SK-N-SH treated with all-trans-retinoic acid at 6 μM for 48 hours (cell line): ENCODE measurements at regions not wholly inside any gene's neighbourhood (a gene's known extent, or its start where the extent isn't known, plus 50 kb on each side); places are given as distances from the start of the nearest gene placed in this dataset.

ENCODE experiments used
- ATAC-seq: fragments of 200-7000 bp; cut with Tn5 transposase; 3 replicates; pipeline ENCODE4 v1.9.1; 2020; ENCODE audit warnings: mild to moderate bottlenecking, moderate library complexity
- ARNTL ChIP-seq: fragments of 450-650 bp; formaldehyde crosslinking; IDR thresholded peaks from 2 replicates; pipeline ENCODE4 v1.5.0; 2020; ENCODE audit warnings: low read depth, mild to moderate bottlenecking, moderate library complexity, borderline replicate concordance
- BACH2 ChIP-seq: fragments of 250-450 bp; sonication (Bioruptor Pico); IDR thresholded peaks from 2 replicates; pipeline ENCODE4 v1.9.0; 2021; ENCODE audit warnings: mild to moderate bottlenecking, borderline replicate concordance
- CSDC2 ChIP-seq: fragments of 250-450 bp; sonication (Bioruptor Pico); IDR thresholded peaks from 2 replicates; pipeline ENCODE4 v1.5.0; 2020; ENCODE audit warnings: mild to moderate bottlenecking, moderate library complexity
- ESRRG ChIP-seq: fragments of 250-450 bp; sonication (Bioruptor Pico); IDR thresholded peaks from 2 replicates; pipeline ENCODE4 v1.6.1; 2021; ENCODE audit warnings: mild to moderate bottlenecking
- GLIS3 ChIP-seq: fragments of 250-450 bp; sonication (Bioruptor Pico); IDR thresholded peaks from 2 replicates; pipeline ENCODE4 v1.5.0; 2020; ENCODE audit warnings: mild to moderate bottlenecking, moderate library complexity
- ISL1 ChIP-seq: fragments of 250-450 bp; sonication (Bioruptor Pico); IDR thresholded peaks from 2 replicates; pipeline ENCODE4 v2.1.2; 2022; ENCODE audit warnings: mild to moderate bottlenecking, moderate library complexity
- OSR1 ChIP-seq: fragments of 250-450 bp; sonication (Bioruptor Pico); IDR thresholded peaks from 2 replicates; pipeline ENCODE4 v1.8.0; 2022; ENCODE audit warnings: moderate library complexity, mild to moderate bottlenecking, inconsistent platforms
- PPARA ChIP-seq: fragments of 250-450 bp; sonication (Bioruptor Pico); IDR thresholded peaks from 2 replicates; pipeline ENCODE4 v1.5.0; 2020; ENCODE audit warnings: mild to moderate bottlenecking, borderline replicate concordance
- RARB ChIP-seq: fragments of 250-450 bp; sonication (Bioruptor Pico); IDR thresholded peaks from 2 replicates; pipeline ENCODE4 v1.8.0; 2021; ENCODE audit warnings: mild to moderate bottlenecking, moderate library complexity
- SNAI2 ChIP-seq: fragments of 250-450 bp; sonication (Bioruptor Pico); IDR thresholded peaks from 2 replicates; pipeline ENCODE4 v1.5.0; 2020; ENCODE audit warnings: mild to moderate bottlenecking, moderate library complexity
- TCF4 ChIP-seq: fragments of 250-450 bp; sonication (Bioruptor Pico); IDR thresholded peaks from 2 replicates; pipeline ENCODE4 v1.8.0; 2021; ENCODE audit warnings: mild to moderate bottlenecking, moderate library complexity, borderline replicate concordance
- TOX ChIP-seq: fragments of 250-450 bp; sonication (Bioruptor Pico); IDR thresholded peaks from 2 replicates; pipeline ENCODE4 v1.8.0; 2021; ENCODE audit warnings: mild to moderate bottlenecking, moderate library complexity, borderline replicate concordance
- ZC3H10 ChIP-seq: fragments of 250-450 bp; sonication (Bioruptor Pico); IDR thresholded peaks from 2 replicates; pipeline ENCODE4 v1.5.1; 2021; ENCODE audit warnings: mild to moderate bottlenecking, moderate library complexity
- ZFP3 ChIP-seq: fragments of 250-450 bp; sonication (Bioruptor Pico); IDR thresholded peaks from 2 replicates; pipeline ENCODE4 v1.5.0; 2020; ENCODE audit warnings: mild to moderate bottlenecking, moderate library complexity
- ZFP30 ChIP-seq: fragments of 450-650 bp; formaldehyde crosslinking; IDR thresholded peaks from 2 replicates; pipeline ENCODE4 v1.5.0; 2022; ENCODE audit warnings: mild to moderate bottlenecking, moderate library complexity
- ZNF565 ChIP-seq: fragments of 450-650 bp; formaldehyde crosslinking; conservative IDR thresholded peaks from 2 replicates; pipeline ENCODE4 v1.5.0; 2020; ENCODE audit warnings: low read depth, mild to moderate bottlenecking, moderate library complexity
- ZNF70 ChIP-seq: fragments of 450-650 bp; formaldehyde crosslinking; IDR thresholded peaks from 2 replicates; pipeline ENCODE4 v1.5.0; 2020; ENCODE audit warnings: mild to moderate bottlenecking, moderate library complexity
- ZNF8 ChIP-seq: fragments of 450-650 bp; formaldehyde crosslinking; IDR thresholded peaks from 2 replicates; pipeline ENCODE4 v1.5.0; 2020; ENCODE audit warnings: mild to moderate bottlenecking, moderate library complexity
- TF ChIP-seq, protein P1 (sequence below): fragments of 250-450 bp; sonication (Bioruptor Pico); IDR thresholded peaks from 2 replicates; pipeline ENCODE4 v1.5.0; 2020; ENCODE audit warnings: mild to moderate bottlenecking, moderate library complexity
- TF ChIP-seq, protein P2 (sequence below): fragments of 250-450 bp; sonication (Bioruptor Pico); IDR thresholded peaks from 2 replicates; pipeline ENCODE4 v1.5.1; 2021; ENCODE audit warnings: mild to moderate bottlenecking, moderate library complexity
- TF ChIP-seq, protein P3 (sequence below): fragments of 250-450 bp; sonication (Bioruptor Pico); IDR thresholded peaks from 2 replicates; pipeline ENCODE4 v1.8.0; 2021; ENCODE audit warnings: low read depth, mild to moderate bottlenecking, moderate library complexity, borderline replicate concordance
- TF ChIP-seq, protein P4 (sequence below): fragments of 250-450 bp; sonication (Bioruptor Pico); IDR thresholded peaks from 2 replicates; pipeline ENCODE4 v1.5.1; 2020; ENCODE audit warnings: low read depth, mild to moderate bottlenecking, moderate library complexity
- TF ChIP-seq, protein P5 (sequence below): fragments of 250-450 bp; sonication (Bioruptor Pico); IDR thresholded peaks from 2 replicates; pipeline ENCODE4 v1.8.0; 2020; ENCODE audit warnings: mild to moderate bottlenecking, moderate library complexity, borderline replicate concordance

DNA sequence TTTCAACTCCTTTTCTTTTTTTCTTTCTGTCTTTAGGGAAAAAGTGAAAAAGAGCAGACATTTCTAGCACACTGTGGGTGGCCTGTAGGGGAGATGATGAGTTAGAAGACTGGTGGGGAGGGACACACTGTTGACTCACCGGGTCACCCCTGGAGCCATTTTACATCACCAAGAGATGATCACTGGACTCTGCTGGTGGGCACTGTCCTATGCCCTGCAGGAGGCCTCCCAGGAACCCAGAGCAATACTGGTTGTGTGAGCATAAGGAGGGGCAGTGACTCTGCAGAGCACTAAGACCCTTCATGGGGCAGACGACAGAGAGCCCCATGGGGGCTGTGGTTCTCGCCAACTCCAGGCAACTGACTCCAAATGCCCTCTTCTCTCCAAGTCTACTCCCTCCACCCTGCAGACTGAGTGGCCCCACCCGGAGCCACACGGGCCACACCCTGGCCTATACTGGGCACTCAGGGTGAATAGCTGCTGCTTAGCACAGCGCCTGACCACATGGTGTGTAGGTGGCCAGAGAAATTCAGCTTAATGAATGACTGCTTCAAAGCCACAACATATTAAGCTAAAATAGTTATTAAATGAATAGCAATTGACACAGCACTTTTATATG is 177.5 kb downstream of the CDC5L start:
- TF ChIP-seq, protein P1, sequence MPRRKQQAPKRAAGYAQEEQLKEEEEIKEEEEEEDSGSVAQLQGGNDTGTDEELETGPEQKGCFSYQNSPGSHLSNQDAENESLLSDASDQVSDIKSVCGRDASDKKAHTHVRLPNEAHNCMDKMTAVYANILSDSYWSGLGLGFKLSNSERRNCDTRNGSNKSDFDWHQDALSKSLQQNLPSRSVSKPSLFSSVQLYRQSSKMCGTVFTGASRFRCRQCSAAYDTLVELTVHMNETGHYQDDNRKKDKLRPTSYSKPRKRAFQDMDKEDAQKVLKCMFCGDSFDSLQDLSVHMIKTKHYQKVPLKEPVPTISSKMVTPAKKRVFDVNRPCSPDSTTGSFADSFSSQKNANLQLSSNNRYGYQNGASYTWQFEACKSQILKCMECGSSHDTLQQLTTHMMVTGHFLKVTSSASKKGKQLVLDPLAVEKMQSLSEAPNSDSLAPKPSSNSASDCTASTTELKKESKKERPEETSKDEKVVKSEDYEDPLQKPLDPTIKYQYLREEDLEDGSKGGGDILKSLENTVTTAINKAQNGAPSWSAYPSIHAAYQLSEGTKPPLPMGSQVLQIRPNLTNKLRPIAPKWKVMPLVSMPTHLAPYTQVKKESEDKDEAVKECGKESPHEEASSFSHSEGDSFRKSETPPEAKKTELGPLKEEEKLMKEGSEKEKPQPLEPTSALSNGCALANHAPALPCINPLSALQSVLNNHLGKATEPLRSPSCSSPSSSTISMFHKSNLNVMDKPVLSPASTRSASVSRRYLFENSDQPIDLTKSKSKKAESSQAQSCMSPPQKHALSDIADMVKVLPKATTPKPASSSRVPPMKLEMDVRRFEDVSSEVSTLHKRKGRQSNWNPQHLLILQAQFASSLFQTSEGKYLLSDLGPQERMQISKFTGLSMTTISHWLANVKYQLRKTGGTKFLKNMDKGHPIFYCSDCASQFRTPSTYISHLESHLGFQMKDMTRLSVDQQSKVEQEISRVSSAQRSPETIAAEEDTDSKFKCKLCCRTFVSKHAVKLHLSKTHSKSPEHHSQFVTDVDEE (CRISPR knock-in tag) = no peak
- TF ChIP-seq ZFP3 (CRISPR knock-in tag) (no peak), RARB (CRISPR knock-in tag) (no peak), ZFP30 (CRISPR knock-in tag) (no peak), PPARA (CRISPR knock-in tag) (no peak), ISL1 (CRISPR knock-in tag) (no peak), ZNF8 (no peak), OSR1 (CRISPR knock-in tag) (no peak), ZNF70 (CRISPR knock-in tag) (no peak), SNAI2 (CRISPR knock-in tag) (no peak), ZNF565 (no peak), TCF4 (CRISPR knock-in tag) (no peak), BACH2 (no peak), GLIS3 (CRISPR knock-in tag) (no peak), ESRRG (CRISPR knock-in tag) (no peak), TOX (no peak), ARNTL (CRISPR knock-in tag) (no peak)
- TF ChIP-seq, protein P2, sequence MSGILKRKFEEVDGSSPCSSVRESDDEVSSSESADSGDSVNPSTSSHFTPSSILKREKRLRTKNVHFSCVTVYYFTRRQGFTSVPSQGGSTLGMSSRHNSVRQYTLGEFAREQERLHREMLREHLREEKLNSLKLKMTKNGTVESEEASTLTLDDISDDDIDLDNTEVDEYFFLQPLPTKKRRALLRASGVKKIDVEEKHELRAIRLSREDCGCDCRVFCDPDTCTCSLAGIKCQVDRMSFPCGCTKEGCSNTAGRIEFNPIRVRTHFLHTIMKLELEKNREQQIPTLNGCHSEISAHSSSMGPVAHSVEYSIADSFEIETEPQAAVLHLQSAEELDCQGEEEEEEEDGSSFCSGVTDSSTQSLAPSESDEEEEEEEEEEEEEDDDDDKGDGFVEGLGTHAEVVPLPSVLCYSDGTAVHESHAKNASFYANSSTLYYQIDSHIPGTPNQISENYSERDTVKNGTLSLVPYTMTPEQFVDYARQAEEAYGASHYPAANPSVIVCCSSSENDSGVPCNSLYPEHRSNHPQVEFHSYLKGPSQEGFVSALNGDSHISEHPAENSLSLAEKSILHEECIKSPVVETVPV (CRISPR knock-in tag) = no peak
- TF ChIP-seq, protein P3, sequence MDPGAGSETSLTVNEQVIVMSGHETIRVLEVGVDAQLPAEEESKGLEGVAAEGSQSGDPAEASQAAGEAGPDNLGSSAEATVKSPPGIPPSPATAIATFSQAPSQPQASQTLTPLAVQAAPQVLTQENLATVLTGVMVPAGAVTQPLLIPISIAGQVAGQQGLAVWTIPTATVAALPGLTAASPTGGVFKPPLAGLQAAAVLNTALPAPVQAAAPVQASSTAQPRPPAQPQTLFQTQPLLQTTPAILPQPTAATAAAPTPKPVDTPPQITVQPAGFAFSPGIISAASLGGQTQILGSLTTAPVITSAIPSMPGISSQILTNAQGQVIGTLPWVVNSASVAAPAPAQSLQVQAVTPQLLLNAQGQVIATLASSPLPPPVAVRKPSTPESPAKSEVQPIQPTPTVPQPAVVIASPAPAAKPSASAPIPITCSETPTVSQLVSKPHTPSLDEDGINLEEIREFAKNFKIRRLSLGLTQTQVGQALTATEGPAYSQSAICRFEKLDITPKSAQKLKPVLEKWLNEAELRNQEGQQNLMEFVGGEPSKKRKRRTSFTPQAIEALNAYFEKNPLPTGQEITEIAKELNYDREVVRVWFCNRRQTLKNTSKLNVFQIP = no peak
- TF ChIP-seq, protein P4, sequence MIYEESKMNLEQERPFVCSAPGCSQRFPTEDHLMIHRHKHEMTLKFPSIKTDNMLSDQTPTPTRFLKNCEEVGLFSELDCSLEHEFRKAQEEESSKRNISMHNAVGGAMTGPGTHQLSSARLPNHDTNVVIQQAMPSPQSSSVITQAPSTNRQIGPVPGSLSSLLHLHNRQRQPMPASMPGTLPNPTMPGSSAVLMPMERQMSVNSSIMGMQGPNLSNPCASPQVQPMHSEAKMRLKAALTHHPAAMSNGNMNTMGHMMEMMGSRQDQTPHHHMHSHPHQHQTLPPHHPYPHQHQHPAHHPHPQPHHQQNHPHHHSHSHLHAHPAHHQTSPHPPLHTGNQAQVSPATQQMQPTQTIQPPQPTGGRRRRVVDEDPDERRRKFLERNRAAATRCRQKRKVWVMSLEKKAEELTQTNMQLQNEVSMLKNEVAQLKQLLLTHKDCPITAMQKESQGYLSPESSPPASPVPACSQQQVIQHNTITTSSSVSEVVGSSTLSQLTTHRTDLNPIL (CRISPR knock-in tag) = no peak
- ATAC-seq = no peak

DNA sequence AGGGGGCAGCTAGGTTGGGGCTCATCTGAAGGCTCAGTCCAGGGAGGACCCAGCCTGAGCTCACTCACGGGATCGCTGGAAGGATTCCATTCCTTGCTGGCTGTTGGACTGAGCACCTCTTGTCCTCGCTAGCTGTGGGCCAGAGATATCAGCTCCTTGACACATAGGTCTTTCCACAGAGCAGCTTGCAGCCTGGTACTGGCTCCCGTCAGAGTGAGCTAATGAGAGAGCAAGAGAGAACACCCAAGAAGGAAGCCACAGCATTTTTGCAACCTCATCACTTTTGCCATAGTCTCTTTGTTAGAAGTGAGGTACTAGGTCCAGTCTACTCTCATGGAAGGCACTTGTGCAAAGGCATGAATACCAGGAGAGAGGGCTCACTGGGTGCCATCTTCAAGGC is 179.9 kb downstream of the CDC5L start:
- no peak for ATAC-seq
- TF ChIP-seq CSDC2 (CRISPR knock-in tag) = no peak
- TF ChIP-seq, protein P1 (CRISPR knock-in tag) = no peak
- TF ChIP-seq, protein P5, sequence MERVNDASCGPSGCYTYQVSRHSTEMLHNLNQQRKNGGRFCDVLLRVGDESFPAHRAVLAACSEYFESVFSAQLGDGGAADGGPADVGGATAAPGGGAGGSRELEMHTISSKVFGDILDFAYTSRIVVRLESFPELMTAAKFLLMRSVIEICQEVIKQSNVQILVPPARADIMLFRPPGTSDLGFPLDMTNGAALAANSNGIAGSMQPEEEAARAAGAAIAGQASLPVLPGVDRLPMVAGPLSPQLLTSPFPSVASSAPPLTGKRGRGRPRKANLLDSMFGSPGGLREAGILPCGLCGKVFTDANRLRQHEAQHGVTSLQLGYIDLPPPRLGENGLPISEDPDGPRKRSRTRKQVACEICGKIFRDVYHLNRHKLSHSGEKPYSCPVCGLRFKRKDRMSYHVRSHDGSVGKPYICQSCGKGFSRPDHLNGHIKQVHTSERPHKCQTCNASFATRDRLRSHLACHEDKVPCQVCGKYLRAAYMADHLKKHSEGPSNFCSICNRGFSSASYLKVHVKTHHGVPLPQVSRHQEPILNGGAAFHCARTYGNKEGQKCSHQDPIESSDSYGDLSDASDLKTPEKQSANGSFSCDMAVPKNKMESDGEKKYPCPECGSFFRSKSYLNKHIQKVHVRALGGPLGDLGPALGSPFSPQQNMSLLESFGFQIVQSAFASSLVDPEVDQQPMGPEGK = no peak
- TF ChIP-seq ZC3H10 (CRISPR knock-in tag) = no peak
- TF ChIP-seq ZNF565 = no peak
- TF ChIP-seq ZFP30 (CRISPR knock-in tag) = no peak
- TF ChIP-seq ZNF8 = no peak
- TF ChIP-seq, protein P2 (CRISPR knock-in tag) = no peak
- no peak for TF ChIP-seq BACH2
- TF ChIP-seq TCF4 (CRISPR knock-in tag) = no peak
- TF ChIP-seq ISL1 (CRISPR knock-in tag) = no peak
- no peak for TF ChIP-seq OSR1 (CRISPR knock-in tag)
- TF ChIP-seq ZNF70 (CRISPR knock-in tag) = no peak
- no peak for TF ChIP-seq PPARA (CRISPR knock-in tag)
- no peak for TF ChIP-seq ZFP3 (CRISPR knock-in tag)
- TF ChIP-seq RARB (CRISPR knock-in tag) = no peak
